NCI-H187 (cell line): ENCODE measurements at regions not wholly inside any gene's neighbourhood (a gene's known extent, or its start where the extent isn't known, plus 50 kb on each side); places are given as distances from the start of the nearest gene placed in this dataset.
"Not testable (repeated sequence)": the region's sequence is repeated elsewhere in the genome, so short reads cannot be mapped to it uniquely, and the experiment has no call there.

Experiments used
- DNase-seq, 2 experiments: peaks; one replicate each; lab custom pipeline; 2025; lab: John Stamatoyannopoulos, UW

DNA sequence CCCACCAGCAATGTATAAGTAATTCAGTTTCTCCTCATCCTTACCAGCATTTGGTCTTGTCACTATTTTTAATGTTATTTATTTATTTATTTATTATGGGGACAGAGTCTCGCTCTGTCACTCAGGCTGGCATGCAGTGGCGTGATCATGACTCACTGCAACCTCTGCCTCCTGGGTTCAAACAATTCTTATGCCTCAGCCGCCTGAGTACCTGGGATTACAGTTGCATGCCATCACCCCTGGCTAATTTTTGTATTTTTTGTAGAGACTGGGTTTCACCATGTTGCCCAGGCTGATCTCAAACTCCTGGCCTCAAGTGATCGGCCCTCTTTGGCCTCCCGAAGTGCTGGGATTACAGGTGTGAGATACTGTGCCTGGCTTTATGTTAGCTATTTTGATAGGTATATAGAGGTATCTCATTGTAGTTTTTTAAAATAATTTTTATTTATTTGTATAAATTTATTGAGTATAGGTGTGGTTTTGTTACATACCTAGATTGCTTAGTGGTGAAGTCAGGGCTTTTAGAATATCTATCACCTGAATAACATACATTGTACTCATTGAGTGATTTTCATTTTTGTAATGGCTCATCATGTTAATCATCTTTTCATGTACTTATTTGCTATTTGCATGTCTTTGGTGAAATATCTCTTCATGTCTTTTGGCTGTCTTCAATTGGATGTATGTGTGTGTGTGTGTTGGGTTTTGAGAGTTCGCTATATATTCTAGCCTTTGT is 53.3 kb downstream of the TANC2 start:
- no peak for DNase-seq

DNA sequence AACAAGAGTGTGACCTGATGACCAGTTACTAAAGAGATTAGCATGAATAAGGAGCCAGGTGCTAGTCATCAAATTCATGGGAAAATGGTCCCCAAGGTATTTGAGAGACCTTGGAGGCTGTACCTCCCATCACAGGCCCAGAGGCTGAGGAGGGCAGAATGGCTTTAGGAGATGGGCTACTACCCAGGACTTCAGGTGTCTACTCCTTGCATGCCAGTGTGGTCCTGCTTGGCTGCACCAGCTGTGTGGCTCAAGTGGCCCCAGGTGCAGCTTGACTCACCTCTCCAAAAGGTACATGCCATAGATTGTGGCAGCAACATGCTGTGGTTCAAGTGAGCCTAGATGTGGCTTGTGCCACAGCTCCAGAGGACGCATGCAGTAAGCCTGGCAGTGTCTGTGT is 56.5 kb downstream of the TANC2 start:
- no peak for DNase-seq

DNA sequence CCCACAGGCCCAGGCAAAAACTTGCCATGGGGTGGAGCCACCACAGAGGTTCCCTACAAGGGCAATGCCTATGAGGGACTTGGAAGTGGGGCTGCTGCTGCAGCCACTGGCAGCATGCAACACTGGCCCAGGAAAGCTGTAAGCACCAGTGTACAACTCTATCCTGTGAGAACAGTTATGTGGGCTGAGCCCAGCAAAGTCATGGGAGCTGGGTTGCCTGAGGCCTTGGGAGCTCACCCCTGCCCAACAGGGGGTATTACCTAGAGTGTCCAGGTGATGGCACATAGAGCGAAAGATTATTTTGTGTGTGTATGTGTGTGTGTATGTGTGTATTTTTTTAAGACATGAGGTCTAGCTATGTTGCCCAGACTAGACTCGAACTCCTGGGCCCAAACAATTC is 57.0 kb downstream of the TANC2 start:
- no peak for DNase-seq

DNA sequence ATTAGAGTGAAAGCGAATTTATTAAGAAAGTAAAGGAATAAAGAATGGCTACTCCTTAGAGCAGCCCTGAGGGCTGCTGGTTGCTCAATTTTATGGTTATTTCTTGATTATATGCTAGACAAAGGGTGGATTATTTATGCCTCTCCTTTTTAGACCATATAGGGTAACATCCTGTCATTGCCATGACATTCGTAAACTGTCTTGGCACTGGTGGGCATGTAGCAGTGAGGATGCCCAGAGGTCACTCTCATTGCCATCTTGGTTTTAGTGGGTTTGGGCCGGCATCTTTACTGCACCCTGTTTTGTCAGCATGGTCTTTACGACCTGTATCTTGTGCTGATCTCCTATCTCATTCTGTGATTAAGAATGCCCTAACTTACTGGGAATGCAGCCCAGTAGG is 58.2 kb downstream of the TANC2 start:
- DNase-seq: no peak

DNA sequence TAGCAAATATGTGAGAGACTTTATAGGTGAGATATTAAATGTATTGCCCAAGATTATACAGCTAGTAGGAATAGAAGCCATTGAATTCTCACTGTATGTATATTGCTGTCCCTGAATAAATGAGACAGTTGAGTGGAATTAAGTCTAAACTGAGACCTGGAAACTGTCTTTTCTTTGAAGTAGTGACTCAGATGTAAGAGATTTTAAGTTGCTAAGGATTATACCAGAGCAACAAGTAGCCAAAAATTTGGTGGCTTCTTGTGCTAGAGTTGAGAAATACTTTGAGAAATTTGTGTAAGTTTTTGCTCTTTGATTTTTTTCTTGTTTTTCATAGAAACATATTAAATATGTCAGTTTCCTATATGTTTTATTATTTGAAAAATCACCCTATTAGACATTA is 58.7 kb downstream of the TANC2 start:
- no peak for DNase-seq

DNA sequence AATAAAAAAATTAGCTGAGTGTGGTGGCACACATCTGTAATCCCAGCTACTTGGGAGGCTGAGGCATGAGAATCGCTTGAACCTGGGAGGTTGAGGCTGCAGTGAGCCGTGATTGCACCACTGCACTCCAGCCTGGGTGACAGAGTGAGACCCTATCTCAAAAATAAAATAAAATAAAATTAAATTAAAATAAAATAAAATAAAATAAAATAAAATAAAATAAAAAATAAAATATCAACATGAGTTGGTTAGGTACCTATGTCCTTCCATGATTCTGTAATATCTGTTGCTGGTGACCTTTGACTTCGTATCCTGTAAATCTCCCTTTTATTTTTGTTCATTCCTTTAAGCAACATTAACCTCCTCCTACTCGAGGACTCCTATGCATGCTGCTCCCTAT is 59.6 kb downstream of the TANC2 start:
- not testable (repeated sequence) for DNase-seq

DNA sequence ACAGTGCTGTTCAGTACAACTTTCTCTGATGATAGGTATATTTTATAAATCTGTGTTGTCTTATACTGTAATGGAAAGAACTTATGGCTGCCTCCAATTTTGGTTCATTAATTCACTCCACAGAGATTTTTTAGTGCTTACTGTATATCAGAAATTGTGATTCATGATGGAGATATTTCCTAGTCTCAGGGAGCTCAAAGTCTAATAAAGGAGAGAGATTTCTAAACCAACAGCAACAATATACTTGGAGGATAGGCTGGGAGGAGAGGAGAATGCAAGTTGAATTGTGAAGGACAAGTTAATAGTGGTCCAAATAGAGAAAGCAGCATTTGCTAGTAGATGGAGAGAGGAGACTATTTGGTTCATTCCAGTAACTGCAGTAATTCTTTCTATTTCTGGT is 63.5 kb downstream of the TANC2 start:
- no peak for DNase-seq

DNA sequence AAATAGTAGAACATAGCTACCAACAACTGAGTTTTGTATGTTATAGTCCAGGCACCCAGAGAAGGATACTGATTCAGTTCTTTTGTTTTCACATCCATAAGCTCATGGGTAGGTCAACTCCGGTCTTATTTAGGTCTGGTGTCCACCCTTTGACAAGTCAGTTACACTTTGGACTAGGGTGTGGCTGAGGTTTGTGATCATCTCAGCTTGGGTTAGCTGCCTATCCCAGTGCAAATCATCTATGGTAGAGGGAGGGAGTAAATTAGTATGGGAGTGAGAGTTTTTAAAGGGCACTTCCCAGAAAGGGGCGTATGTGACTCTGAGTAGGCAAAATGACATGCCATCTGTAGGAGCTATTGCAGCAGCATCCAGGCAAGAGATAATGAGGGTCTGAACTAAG is 66.1 kb downstream of the TANC2 start:
- no peak for DNase-seq

DNA sequence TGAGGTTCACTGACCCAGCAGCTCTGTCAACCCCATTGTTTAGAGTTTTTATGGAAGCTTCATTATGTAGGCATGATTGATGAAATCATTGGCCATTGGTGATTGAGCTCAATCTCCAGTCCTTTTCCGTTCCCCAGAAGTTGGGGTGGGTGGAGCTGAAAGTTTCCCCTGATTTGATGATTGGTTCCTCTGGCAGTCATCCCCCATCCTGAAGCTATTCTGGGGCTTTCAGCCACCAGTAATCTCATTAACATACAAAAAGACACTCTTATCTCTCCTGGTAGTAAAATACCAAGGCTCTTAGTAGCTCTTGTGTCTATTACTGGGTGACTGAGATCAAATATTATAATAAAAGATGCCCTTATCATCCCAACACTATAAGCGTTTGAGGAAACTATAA is 67.1 kb downstream of the TANC2 start:
- no peak for DNase-seq

DNA sequence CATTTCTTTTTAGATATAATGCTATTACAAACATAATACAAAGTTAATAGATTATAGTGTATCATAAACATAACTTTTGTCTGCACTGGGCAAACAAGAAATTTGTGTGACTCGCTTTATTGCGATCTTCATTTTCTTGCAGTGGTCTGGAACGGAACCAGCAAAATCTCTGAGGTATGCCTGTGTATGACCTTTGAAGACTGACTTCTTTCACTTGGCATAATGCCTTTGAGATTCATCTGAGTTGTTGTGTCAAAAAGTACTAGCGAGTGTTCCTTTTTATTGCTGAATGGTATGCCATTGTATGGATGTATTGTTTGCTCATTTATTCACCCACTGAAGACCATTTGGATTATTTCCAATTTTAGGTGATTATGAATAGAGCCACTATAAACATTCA is 69.2 kb downstream of the TANC2 start:
- DNase-seq: no peak

DNA sequence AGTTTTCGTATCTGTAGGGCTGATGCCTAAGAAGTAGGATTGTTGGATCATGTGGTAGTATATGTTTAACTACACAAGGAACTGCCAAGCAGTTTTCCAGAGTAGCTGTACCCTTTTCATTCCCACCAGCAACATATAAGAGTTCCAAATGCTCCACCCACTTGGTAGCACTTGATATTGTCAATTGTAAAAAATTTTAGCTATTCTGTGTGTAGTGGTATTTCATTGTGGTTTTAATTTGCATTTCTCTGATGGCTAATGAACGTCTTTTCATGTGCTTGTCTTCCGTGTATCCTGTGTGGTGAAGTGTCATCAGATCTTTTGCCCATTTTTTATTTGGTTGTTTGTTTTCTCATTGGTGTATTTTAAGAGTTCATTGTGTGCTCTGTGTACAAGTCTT is 69.7 kb downstream of the TANC2 start:
- no peak for DNase-seq

DNA sequence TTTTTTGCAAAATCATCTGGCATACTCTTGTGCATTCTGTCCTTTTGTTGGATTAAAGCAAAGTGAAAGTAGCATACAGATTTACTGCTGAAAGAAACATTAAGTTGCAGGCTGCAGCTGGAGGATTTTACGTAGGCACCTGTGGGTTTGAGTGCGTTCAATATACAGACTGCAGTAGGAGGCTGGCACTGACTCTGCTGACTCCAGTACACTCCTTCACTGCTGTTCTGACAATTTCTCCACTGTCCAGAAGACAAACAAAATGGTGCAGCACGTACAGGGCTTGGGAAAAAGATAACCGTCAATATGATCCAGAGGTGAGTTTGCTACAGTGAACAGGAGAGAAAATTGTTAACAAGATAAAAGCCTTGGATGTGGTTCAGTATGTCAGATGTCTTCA is 73.3 kb downstream of the TANC2 start:
- peak in 1 of 2 experiments; percentile 20 for DNase-seq

DNA sequence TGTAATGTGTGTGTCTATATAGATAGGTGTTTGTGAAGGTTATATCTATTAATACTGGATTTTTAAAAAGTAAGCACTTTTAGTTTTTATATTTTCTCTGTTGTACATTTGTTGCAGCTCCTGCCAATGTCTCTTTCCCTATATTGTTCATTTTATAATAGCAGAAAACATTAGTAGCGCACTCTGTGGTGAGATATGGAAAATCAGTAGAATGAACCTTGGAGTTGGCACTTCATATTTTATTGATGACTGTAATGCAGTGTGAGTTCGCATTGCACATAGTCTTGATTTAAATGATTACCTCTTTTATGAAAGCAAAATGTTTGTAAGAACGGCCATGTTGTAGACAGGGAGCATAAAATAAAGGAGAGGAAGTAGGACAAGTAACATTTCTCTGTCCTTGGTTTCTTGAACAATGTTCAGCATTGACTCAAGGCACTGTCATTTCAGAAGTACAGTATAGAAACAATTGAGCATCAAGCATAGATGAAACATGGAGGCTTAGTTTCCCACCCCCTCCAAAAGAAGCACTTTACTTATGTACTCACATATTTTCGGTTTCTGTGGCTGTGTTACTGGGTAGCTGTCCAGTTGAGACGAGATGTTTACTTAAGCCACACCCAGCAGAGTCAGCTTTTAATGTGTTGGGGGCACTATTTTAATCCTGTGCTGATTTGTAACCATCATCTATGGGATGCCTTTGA is 74.0 kb downstream of the TANC2 start:
- DNase-seq: no peak

DNA sequence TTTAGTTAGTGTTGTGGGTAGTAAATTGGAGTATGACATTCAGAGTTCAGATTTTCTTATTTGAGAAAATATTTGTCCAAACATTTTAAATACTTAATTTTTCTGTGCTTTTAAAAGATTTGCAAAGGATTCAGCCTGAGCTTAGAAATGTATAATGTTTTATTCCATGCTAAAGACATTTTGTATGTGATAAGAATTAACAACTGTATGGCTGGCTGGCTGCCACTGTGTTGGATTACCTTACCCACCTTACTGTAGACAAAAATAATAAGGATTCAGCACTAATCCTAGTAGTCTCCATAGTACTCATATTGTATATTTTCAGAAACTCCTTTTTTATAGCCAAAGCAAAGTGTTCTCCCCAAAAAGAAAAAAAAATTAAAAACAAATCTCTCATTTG is 74.8 kb downstream of the TANC2 start:
- DNase-seq: no peak

DNA sequence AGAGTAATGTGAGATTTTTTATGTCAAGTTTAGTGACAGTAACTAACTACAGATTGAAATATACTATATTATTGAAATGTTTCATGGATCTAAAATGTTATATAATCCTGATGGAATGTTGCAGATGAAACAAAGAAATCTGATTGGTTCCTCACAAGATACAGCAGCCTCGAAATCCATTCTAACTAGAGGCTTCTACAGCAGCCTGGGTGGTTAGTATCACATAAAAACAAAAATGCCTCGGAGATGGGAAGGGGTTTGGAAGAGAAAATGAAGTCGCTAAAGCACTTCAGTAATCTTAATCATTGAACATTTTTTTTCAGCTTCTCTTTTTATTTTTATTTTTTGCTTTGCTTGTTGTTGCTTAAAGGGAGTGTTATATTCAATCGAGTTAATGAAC is 75.2 kb downstream of the TANC2 start:
- DNase-seq: no peak

DNA sequence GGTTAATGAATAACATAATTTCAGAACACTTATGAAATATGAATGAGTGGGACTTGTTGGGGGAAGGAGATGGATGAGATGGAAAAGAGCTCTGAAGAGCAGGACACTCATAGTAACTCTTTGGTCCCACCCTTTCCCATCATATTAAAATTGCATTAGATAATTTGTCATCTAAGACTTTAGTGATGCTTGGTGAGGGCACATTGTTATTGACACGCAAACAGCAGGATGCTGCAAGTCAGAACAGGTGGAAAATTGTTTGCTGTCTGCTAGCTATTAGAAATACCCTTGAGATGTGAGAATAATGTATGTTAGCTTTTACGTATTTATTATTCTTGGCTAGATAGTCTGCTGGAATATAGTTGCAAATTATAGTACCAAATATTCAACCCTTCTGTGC is 75.7 kb downstream of the TANC2 start:
- no peak for DNase-seq

DNA sequence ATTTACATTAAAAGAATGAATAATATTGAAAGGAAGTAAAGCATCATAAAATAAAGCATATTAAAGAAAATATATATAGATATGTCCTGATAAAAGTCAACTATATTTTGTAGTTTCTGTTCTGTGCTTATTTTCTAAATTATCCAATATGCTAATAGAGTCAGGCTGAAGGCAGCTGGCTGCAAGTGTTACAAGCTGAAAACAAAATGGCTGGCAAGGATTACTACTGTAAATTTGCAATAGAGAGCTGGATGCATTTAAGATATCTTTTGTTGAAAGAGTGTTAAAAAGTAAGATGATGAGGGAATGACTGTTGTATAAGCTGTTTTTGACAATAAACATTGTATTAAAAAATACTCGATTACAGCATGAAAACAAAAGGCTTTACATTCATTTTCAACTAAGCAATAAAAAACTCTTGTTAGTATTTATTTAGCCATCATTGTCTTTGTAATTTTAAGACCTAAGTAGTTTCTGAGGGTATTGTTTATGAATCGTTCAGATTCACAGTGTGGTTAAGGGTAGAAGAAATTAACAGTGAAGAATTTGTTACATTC is 76.3 kb downstream of the TANC2 start:
- DNase-seq: no peak

DNA sequence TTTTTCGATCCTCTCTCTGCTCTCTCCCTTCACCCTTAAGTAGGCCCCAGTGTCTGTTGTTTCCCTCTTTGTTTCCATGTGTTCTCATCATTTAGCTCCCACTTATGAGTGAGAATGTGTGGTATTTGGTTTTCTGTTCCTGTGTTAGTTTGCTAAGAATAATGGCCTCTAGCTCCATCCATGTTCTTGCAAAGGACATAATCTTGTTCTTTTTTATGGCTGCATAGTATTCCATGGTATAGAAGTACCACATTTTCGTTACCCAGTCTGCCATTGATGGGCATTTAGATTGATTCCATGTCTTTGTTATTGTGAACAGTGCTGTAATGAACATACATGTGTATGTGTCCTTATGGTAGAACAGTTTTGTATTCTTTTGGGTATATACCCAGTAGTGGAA is 91.5 kb downstream of the TANC2 start:
- DNase-seq: not testable (repeated sequence)

DNA sequence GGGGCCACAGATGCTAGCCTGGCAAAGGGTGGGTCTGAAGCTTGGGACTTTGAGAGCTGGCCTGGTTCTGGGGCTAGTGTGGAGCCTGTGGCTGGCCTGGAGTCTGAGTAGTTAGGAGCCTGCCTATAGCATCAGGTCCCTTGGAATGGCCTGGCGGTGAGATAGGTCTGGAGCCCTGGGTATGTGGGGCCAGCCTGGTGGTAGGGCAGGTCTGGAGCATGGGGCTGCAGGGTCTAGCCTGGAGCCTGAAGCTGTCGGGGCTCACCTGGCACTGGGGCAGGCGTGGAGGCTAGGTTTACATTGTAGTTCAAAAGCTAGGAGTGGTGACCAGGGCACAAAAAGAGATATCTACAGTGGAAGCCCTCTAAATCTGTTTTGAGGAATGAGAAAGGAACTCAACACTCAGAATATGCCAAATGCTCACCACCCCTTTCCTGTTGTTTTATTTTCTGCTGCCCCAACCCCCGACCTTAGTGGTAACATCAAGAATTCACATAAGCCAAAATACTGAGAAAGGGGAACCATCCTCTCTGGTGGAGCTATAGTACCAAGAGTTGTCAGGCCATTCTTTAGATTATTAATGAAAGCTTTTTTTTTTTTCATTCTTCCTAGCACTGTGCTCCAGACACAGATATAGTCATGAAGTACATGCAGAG is 100.3 kb downstream of the TANC2 start:
- no peak for DNase-seq

DNA sequence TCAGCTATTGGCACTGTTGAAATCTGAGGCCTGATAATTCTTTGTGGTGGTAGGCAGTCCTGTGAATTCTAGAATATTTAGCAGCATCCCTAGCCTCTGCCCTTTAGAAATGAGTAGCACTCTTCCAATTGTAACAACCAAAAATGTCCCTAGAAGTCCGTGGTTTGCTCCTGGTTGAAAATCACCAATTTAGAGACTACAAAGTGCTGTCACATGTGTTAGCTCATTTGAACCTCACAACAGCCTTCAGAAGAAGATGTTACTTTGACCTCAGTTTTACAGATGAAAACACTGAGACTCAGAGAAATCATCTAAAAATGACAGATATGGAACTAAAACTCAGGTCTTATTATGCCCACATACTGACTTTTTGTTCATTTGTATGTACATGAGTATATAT is 103.2 kb downstream of the TANC2 start:
- no peak for DNase-seq

DNA sequence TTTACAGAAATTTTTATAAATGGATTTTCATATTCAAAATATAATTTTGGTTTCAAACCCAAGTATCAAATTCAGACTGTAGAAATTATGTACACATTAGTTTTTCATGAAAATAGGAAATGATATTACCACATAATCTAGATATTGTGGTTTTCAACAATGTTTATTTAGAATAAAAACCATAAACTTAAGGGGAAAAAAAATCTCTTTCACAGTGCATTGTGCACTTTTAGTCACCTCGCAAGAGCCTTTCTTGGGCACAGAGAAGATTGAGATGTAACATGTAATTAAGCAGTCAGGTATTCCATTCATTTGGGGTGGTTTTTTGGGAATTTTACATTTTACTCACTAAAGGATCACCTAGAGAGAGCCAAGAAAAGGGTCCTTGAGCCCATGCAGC is 104.0 kb downstream of the TANC2 start:
- DNase-seq: no peak

DNA sequence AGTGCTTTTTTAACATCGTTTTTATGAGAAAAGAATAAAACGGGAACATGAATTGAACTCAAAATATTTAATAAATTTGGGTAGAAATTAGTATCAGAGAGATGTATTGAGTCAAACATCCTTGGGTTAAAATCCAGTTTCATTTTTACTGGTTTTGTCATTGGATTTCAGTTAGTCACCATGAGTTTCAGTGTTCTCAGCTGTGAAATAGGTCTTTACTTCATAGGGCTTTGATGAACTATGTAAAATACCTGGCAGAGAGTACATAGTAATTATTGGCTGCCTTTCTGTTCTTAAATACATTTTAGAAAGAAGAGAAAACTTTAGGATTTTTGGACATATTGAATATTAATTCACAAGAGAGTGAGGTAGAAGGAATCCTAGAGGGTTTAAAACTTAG is 105.8 kb downstream of the TANC2 start:
- DNase-seq: no peak

DNA sequence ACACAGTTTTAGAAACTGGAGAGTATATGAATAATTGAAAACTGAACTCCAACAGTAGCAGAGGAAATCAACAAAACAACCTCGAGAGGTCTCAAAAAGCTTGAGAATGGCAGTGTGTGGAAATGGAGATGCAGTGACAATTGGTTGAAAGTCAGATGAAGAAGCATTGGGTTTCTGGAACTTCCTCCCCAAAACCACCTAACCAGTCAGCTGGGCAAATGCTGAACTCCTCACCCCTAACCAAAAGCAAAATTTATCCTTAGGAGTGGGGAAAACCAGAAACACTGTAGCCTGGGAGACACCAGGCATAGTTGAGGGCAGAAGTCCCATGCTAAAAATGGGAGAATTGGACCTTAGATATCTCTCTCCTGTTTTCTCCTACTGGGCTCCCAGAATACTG is 109.9 kb downstream of the TANC2 start:
- DNase-seq: no peak
